Panc1 (cell line): ENCODE measurements at regions not wholly inside any gene's neighbourhood (a gene's known extent, or its start where the extent isn't known, plus 50 kb on each side); places are given as distances from the start of the nearest gene placed in this dataset.

ENCODE experiments used
- ATAC-seq: fragments of 200-7000 bp; cut with Tn5 transposase; 2 replicates; pipeline ENCODE4 v1.9.1; 2020; ENCODE audit warnings: mild to moderate bottlenecking, moderate library complexity
- BruUV-seq: library from RNA; stranded (reverse); fragments of 400-500 nt; replicated peaks from 2 replicates; lab custom pipeline; 2021; lab: Mats Ljungman, UMichigan
- CTCF ChIA-PET: fragments of 300-600 bp; sonication (Branson Sonifier 250); formaldehyde crosslinking; loops from one replicate; lab custom pipeline; 2022; ENCODE audit warnings: antibody characterized with exemption; lab: Charles Lee
- POLR2A ChIA-PET: fragments of 300-600 bp; sonication (Branson Sonifier 250); formaldehyde crosslinking; loops from one replicate; lab custom pipeline; 2022; ENCODE audit warnings: antibody characterized with exemption; lab: Charles Lee
- DNase-seq: peaks from one replicate; pipeline ENCODE4 v3.0.0-alpha.2; 2010; ENCODE audit warnings: low read depth, low spot score
- H3K27ac ChIP-seq: 2 replicates; pipeline ENCODE4 v1.5.1; 2011; ENCODE audit warnings: mild to moderate bottlenecking, low read length, inconsistent platforms
- H3K27me3 ChIP-seq: fragments of 200-500 bp; sonication (Bioruptor generic); 2 replicates; pipeline ENCODE4 v1.6.0; 2014; ENCODE audit warnings: low read length, inconsistent platforms; ENCODE audit not compliant: control insufficient read depth, insufficient read depth
- H3K36me3 ChIP-seq: fragments of 200-500 bp; sonication (Bioruptor generic); 2 replicates; pipeline ENCODE4 v1.5.1; 2014; ENCODE audit warnings: inconsistent platforms, mild to moderate bottlenecking, low read length, moderate library complexity; ENCODE audit not compliant: control insufficient read depth, insufficient read depth
- H3K4me1 ChIP-seq: 2 replicates; pipeline ENCODE4 v1.5.1; 2011; ENCODE audit warnings: inconsistent platforms, mild to moderate bottlenecking, low read length, moderate library complexity; ENCODE audit not compliant: control insufficient read depth, insufficient read depth
- H3K4me3 ChIP-seq, 2 experiments: 2 replicates each; pipeline ENCODE4 v1.5.1; 2011 to 2012; ENCODE audit warnings: low read depth in 2 of 2, low read length in 2 of 2, mild to moderate bottlenecking in 2 of 2, inconsistent platforms in 1 of 2, moderate library complexity in 1 of 2
- H3K9me3 ChIP-seq: fragments of 200-500 bp; sonication (Bioruptor generic); 2 replicates; pipeline ENCODE4 v1.5.1; 2014; ENCODE audit warnings: low read depth, mild to moderate bottlenecking, inconsistent platforms, low read length, moderate library complexity; ENCODE audit not compliant: control insufficient read depth, insufficient read depth
- POLR2AphosphoS5 ChIP-seq: IDR thresholded peaks from 2 replicates; pipeline ENCODE4 v1.6.1; 2012; ENCODE audit warnings: mild to moderate bottlenecking, low read depth, low read length, moderate library complexity
- SIN3A ChIP-seq: IDR thresholded peaks from 2 replicates; pipeline ENCODE4 v1.6.1; 2012; ENCODE audit warnings: low read depth, mild to moderate bottlenecking, low read length, moderate library complexity, borderline replicate concordance; ENCODE audit not compliant: insufficient read depth
- TCF7L2 ChIP-seq: IDR thresholded peaks from 2 replicates; pipeline ENCODE4 v1.6.1; 2011; ENCODE audit warnings: mild to moderate bottlenecking, low read depth, low read length, inconsistent platforms
- in situ Hi-C: cut with HindIII; loops from 2 replicates; pipeline ENCODE4 v1.10.0; 2016; ENCODE audit warnings: low sequenced_read_pairs, low pct_unique_long_range_greater_than_20kb
- intact Hi-C: fragments of 100-400 bp; cut with micrococcal nuclease; formaldehyde crosslinking; loops from one replicate; pipeline ENCODE4 v1.10.0; 2022; ENCODE audit not compliant: unreplicated experiment
- TF ChIP-seq, protein P1 (sequence below): fragments of 450-650 bp; IDR thresholded peaks from 2 replicates; pipeline ENCODE4 v1.5.1; 2017; ENCODE audit warnings: mild to moderate bottlenecking
- TF ChIP-seq, protein P2 (sequence below), 2 experiments: IDR thresholded peaks; 2 replicates each; pipeline ENCODE4 v1.6.1; 2011 to 2012; ENCODE audit warnings: low read depth in 2 of 2, control low read depth in 1 of 2, low read length in 1 of 2, mild to moderate bottlenecking in 1 of 2, moderate library complexity in 1 of 2; ENCODE audit not compliant: insufficient read depth in 1 of 2

DNA sequence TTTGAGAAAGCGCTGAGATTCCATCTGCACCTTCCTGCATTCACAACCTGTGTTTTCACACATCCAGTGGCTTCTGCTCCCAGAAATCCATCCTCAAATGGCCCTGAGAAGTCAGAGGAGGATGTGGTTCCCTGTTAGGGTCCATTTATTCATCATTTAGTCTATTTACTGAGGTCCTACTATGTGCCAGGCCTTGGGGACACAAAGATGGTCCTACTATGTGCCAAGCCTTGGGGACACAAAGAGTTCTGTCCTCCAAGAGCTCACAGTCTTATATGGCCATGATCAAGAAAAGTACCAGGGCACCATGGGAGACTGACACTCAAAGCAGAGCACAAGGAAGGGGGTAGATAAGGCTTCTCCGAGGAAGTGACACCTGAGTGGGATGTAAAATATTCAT lies 147.1 kb upstream of the ATP1B1 start:
- intact Hi-C loops (no loop called here), in situ Hi-C loops (no loop called here)
- Histone ChIP-seq H3K27me3 (no peaks in the 10 kb centered on the region), H3K9me3 (no peaks in the 10 kb centered on the region), H3K4me1 (no peaks in the 10 kb centered on the region), H3K4me3 (no peak overlapping the region), H3K36me3 (no peaks in the 10 kb centered on the region), H3K27ac (no peak overlapping the region)
- TF ChIP-seq, protein P1, sequence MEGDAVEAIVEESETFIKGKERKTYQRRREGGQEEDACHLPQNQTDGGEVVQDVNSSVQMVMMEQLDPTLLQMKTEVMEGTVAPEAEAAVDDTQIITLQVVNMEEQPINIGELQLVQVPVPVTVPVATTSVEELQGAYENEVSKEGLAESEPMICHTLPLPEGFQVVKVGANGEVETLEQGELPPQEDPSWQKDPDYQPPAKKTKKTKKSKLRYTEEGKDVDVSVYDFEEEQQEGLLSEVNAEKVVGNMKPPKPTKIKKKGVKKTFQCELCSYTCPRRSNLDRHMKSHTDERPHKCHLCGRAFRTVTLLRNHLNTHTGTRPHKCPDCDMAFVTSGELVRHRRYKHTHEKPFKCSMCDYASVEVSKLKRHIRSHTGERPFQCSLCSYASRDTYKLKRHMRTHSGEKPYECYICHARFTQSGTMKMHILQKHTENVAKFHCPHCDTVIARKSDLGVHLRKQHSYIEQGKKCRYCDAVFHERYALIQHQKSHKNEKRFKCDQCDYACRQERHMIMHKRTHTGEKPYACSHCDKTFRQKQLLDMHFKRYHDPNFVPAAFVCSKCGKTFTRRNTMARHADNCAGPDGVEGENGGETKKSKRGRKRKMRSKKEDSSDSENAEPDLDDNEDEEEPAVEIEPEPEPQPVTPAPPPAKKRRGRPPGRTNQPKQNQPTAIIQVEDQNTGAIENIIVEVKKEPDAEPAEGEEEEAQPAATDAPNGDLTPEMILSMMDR = no peak
- TF ChIP-seq TCF7L2 (no peak), SIN3A (no peak), POLR2AphosphoS5 (no peak)
- TF ChIP-seq, protein P2, sequence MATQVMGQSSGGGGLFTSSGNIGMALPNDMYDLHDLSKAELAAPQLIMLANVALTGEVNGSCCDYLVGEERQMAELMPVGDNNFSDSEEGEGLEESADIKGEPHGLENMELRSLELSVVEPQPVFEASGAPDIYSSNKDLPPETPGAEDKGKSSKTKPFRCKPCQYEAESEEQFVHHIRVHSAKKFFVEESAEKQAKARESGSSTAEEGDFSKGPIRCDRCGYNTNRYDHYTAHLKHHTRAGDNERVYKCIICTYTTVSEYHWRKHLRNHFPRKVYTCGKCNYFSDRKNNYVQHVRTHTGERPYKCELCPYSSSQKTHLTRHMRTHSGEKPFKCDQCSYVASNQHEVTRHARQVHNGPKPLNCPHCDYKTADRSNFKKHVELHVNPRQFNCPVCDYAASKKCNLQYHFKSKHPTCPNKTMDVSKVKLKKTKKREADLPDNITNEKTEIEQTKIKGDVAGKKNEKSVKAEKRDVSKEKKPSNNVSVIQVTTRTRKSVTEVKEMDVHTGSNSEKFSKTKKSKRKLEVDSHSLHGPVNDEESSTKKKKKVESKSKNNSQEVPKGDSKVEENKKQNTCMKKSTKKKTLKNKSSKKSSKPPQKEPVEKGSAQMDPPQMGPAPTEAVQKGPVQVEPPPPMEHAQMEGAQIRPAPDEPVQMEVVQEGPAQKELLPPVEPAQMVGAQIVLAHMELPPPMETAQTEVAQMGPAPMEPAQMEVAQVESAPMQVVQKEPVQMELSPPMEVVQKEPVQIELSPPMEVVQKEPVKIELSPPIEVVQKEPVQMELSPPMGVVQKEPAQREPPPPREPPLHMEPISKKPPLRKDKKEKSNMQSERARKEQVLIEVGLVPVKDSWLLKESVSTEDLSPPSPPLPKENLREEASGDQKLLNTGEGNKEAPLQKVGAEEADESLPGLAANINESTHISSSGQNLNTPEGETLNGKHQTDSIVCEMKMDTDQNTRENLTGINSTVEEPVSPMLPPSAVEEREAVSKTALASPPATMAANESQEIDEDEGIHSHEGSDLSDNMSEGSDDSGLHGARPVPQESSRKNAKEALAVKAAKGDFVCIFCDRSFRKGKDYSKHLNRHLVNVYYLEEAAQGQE (IDR thresholded peaks at IDR 0.05; ENCODE audit: insufficient read depth in 1 of 2, low read depth in 2 of 2, low read length in 1 of 2) = no peak
- ATAC-seq (no peak), DNase-seq (no peak)
- BruUV-seq = no TSS peak
- CTCF ChIA-PET = no interaction called here
- POLR2A ChIA-PET = no interaction called here

DNA sequence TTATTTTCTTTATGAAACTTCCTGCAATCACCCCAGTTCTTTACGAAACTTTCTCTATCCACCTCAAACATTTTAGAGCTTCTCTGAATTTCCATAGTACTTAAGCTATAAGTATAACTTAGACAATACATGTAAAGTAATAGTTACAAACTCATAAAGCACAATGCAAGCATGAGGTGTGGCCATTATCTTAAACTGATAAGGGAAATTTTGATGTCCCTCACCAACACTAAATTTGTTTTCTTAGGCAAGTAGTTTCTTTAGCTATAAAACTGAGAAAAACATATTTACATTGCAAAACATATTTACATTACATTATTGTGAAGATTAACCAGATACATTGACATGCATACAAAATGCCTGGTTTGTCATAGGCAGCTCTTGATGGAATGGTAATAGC lies 146.4 kb upstream of the ATP1B1 start:
- ChIA-PET CTCF (no interaction called here), POLR2A (no interaction called here)
- Histone ChIP-seq H3K36me3 (no peaks in the 10 kb centered on the region), H3K27me3 (no peaks in the 10 kb centered on the region), H3K4me3 (no peak overlapping the region), H3K9me3 (no peaks in the 10 kb centered on the region), H3K27ac (no peak overlapping the region), H3K4me1 (no peaks in the 10 kb centered on the region)
- no peak for DNase-seq
- TF ChIP-seq, protein P1 = no peak
- TF ChIP-seq, protein P2 (IDR thresholded peaks at IDR 0.05; ENCODE audit: insufficient read depth in 1 of 2, low read depth in 2 of 2, low read length in 1 of 2) = no peak
- no peak for TF ChIP-seq SIN3A
- no peak for TF ChIP-seq POLR2AphosphoS5
- TF ChIP-seq TCF7L2 = no peak
- no peak for ATAC-seq
- no TSS peak for BruUV-seq
- in situ Hi-C loops = no loop called here
- intact Hi-C loops = no loop called here
